ENCODE measurements at regions not wholly inside any gene's neighbourhood (a gene's known extent, or its start where the extent isn't known, plus 50 kb on each side); places are given as distances from the start of the nearest gene placed in this dataset.
"Not testable (repeated sequence)": the region's sequence is repeated elsewhere in the genome, so short reads cannot be mapped to it uniquely, and the experiment has no call there.

- no peak for DNase-seq
Measured at GRCh38 chr2:176575237-176575744, 306.0 kb downstream of the MTX2 start.

GRCh38 chr2:176577054-176577453, 307.8 kb downstream of the MTX2 start:
- no peak for DNase-seq

GRCh38 chr2:176578292-176578691, 309.1 kb downstream of the MTX2 start:
- not testable (repeated sequence) for DNase-seq

- DNase-seq, result no peak
Measured at GRCh38 chr2:176579608-176580007, 310.4 kb downstream of the MTX2 start.

- DNase-seq, result no peak
Measured at GRCh38 chr2:176581557-176582165, 312.4 kb downstream of the MTX2 start.

GRCh38 chr2:176582176-176582575, 312.9 kb downstream of the MTX2 start:
- no peak for DNase-seq

- DNase-seq, result no peak
Measured at GRCh38 chr2:176582990-176583481, 313.8 kb downstream of the MTX2 start.

- DNase-seq, result no peak
Measured at GRCh38 chr2:176583607-176584006, 314.4 kb downstream of the MTX2 start.

GRCh38 chr2:176584333-176584732, 315.1 kb downstream of the MTX2 start:
- no peak for DNase-seq

- DNase-seq, result no peak
Measured at GRCh38 chr2:176585291-176585690, 316.0 kb downstream of the MTX2 start.

- DNase-seq, result no peak
Measured at GRCh38 chr2:176585791-176586190, 316.5 kb downstream of the MTX2 start.

- DNase-seq, result no peak
Measured at GRCh38 chr2:176589287-176589686, 320.0 kb downstream of the MTX2 start.

- no peak for DNase-seq
Measured at GRCh38 chr2:176589825-176590440, 320.7 kb downstream of the MTX2 start.

- DNase-seq, result no peak
Measured at GRCh38 chr2:176592216-176592615, 323.0 kb downstream of the MTX2 start.

GRCh38 chr2:176595986-176596385, 326.7 kb downstream of the MTX2 start:
- DNase-seq, result no peak

GRCh38 chr2:176597916-176598315, 328.7 kb downstream of the MTX2 start:
- no peak for DNase-seq

- no peak for DNase-seq
Measured at GRCh38 chr2:176598351-176598750, 329.1 kb downstream of the MTX2 start.

GRCh38 chr2:176599796-176600485, 330.7 kb downstream of the MTX2 start:
- DNase-seq, result no peak

- DNase-seq, result no peak
Measured at GRCh38 chr2:176601066-176601465, 331.8 kb downstream of the MTX2 start.

GRCh38 chr2:176612036-176612435, 342.8 kb downstream of the MTX2 start:
- no peak for DNase-seq

GRCh38 chr2:176612736-176613135, 343.5 kb downstream of the MTX2 start:
- no peak for DNase-seq

GRCh38 chr2:176613323-176613987, 344.2 kb downstream of the MTX2 start:
- DNase-seq, result no peak

GRCh38 chr2:176614049-176614448, 344.8 kb downstream of the MTX2 start:
- no peak for DNase-seq
